GM19035 (cell line): ENCODE measurements at regions not wholly inside any gene's neighbourhood (a gene's known extent, or its start where the extent isn't known, plus 50 kb on each side); places are given as distances from the start of the nearest gene placed in this dataset.

Experiments used
- ATAC-seq: cut with Tn5 transposase; IDR thresholded peaks from one replicate; pipeline ENCODE4 v1.9.1; 2021; ENCODE audit not compliant: unreplicated experiment

- no peak for ATAC-seq
These were observed 108.9 kb downstream of the CRYAA start for GRCh38 chr21:43277481-43278351.

DNA sequence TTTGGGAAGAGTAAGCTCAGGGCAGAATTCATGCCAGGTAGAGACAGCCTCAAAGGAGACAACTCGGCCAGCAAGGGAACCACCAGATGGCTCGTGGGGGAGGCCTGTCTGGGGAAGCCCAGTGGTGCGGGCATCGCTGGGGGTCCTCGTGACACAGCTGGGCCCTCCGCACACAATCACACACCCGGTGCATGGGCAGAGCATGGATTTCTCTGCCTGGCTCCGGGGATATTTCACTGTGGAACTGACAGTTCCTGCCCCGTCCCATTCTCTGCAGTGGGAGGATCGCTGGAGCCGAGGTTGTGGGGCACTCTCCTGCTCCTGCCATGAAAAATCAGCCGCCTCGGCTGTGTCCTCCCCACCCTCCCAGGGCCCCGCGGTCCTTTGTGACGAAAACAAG, 108.0 kb downstream of the CRYAA start:
- no peak for ATAC-seq

DNA sequence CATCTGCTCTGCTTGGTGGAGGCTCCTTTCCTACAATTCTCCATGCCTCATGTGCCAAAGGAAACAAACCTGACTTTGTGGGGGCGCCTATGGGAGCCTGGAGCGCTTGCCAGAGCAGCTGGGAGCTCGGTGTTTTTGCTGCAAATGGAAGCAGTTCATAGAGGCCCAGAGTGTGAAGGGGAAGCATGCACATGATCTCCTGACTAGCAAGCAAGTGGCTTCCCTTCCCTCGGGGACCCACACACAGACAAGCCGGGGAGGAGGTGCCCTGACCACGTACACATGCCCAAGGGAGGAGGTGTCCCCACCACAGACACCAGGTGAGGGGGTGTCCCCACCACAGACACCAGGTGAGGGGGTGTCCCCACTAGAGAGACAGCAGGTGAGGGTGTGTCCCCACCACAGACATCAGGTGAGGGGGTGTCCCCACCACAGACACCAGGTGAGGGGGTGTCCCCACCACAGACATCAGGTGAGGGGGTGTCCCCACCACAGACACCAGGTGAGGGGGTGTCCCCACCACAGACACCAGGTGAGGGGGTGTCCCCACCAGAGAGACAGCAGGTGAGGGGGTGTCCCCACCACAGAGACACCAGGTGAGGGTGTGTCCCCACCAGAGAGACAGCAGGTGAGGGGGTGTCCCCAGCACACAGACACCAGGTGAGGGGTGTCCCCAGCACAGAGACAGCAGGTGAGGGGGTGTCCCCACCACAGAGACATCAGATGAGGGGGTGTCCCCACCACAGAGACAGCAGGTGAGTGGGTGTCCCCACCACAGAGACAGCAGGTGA, 106.8 kb downstream of the CRYAA start:
- ATAC-seq, result no peak

DNA sequence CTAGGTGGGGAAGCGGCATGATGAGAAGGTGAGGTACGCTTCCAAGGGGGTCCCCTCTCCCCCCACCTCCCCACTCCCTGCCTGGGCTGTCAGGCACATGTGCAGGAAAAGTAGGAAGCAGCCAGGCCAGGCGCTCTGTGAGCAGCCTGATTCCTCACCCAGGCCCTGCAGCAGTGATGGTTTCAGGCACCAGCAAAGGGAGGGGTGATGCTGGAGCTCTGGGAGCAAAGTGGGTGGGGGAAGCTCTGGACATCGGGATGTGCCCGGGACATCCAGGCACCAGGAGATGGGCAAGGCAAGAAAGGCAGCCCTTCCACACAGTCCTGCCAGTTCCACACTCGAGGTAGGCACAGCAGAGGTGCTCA, 106.1 kb downstream of the CRYAA start:
- no peak for ATAC-seq

DNA sequence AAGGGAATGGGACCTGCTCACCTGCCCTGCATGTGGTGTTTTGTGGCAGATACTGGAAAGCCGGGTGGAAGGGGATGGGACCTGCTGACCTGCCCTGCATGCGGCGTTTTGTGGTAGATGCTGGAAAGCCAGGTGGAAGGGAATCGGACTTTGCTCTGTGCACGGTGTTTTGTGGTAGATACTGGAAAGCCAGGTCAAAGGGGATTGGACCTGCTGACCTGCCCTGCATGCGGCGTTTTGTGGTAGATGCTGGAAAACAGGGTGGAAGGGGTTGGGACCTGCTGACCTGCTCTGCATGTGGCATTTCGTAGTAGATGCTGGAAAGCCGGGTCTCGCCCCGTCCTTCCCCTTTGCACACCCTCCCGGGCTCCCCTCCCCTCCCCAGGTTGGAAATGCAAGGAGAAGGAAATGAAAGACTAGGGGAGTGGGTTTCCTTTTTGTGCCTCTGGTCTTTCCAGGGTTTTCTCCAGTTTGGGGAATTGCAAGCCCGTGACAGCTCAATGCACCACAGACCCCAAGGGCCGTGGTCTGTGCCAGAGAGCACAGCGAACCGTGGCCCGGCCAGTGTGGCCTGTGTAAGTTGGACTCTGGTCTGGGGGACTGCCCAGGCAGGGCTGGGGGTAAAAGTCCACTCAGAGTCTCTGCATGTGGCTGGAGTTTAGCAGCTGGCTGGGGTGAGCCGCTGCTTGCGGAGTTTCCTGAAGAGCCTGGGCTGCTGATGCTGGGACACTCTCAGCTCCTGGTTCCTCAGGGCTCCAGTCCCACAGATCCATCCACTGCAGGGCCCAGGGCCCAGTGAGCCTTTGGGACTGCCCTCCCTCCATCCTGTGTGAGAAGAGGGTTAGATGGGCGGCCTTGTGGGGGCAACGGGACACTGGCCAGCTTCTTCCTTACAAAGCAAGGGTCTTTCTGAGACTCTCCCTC, 105.5 kb downstream of the CRYAA start:
- ATAC-seq, result no peak

DNA sequence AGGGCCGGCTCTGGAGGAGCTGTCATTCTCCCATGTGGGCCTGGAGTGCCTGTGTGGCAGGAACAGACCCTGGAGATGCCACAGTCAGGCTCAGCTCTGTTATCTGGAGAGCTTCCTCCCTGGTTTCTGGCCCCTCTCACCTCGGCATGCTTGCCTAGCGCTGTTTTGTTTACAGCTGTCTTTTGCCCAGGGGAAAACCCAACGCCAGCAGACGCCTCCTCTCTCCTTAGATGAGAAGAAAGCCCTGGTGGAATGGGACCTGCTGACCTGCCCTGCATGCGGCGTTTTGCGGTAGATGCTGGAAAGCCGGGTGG, 104.9 kb downstream of the CRYAA start:
- ATAC-seq, result no peak

DNA sequence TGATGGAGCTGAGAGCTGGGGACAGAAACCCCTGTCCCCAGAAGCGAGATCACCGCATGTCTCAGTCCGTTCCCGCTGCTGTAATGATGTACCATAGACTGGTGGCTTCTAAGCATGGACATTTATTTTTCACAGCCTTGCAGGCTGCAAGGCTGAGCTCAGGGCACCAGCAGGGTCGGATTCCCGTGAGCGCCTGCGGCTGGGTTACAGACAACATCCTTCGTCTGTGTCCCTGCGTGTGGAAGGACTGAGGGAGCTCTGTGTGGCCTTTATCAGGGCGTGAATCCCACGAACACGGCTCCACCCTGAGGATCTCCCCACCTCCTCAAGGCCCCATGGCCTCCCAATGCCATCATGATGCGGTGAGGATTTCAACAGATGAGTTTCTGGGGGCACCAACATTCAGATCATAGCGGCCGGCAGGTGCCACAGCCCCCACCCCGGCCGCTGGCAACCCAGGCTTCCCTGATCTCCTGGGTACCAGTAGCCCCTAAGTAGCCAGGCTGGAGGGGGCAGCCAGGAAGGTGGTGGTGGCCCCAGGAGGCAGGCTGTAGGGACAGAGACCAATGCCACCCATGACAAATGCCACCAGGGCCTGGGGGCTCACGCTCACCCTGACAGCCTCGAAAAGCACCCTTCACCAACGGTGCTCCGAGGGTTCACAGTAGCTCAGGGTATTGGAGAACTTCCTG, 104.4 kb downstream of the CRYAA start:
- no peak for ATAC-seq

- no peak for ATAC-seq
These were observed 103.8 kb downstream of the CRYAA start for GRCh38 chr21:43272591-43272990.

- no peak for ATAC-seq
These were observed 102.7 kb downstream of the CRYAA start for GRCh38 chr21:43271452-43272020.

GRCh38 chr21:43270800-43271301, 102.0 kb downstream of the CRYAA start:
- no peak for ATAC-seq

DNA sequence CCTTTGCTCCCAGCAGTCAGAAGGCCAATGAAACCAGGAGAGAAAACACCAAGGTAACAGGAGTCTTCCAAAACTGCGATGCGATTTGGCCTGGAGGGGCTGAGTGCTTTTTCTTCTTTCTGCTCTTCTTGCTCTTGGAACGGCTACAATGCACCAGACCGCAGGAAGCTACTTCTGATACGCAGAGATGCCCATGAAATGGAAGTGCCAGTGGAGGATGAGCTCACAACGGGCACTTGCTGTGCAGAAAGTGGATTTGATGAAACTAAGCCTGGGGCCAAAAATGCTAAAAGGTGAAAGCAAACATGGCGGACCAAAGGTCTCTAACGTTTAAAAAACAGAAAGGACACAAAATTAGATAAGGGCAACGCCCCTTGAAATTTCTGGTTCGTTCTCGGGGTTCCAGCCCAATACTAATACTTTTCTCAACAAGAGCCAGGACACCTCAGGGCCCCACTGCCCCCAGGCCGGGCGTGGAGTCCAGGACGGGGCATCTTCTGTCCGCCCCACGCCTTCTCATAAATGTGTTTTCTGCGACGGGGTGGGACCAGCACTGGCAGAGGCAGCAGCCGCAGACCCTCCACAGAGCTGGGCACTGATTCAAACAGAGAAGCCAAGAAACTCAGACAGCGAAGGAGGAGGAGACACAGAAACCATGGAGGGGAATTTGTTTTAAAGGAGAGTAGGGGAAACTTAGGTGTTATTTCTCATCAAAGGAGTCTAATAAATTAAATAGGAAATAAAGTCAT, 101.3 kb downstream of the CRYAA start:
- ATAC-seq, result no peak

DNA sequence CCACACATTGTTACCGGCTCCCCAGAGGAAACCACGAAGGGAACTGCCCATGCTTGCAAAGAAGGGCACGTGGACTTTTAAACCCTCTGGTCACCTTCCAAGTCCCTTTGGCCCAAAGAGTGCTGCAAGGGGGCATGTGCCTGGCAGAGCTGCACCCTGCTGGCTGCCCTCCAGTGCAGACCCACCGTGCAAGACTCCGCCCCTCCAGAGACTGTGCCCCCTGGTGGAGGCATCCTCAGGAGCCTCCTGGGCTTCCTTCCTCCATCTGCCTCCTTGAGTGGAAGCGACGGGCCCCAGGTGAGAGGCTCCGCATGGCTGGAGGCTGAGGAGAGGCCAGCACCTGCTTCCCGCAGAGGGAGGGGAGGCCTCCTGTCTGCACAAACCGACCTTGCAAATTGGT, 100.6 kb downstream of the CRYAA start:
- no peak for ATAC-seq

- ATAC-seq, result no peak
These were observed 100.0 kb downstream of the CRYAA start for GRCh38 chr21:43268804-43269186.

GRCh38 chr21:43268086-43268803, 99.4 kb downstream of the CRYAA start:
- ATAC-seq, result no peak

- no peak for ATAC-seq
These were observed 98.7 kb downstream of the CRYAA start for GRCh38 chr21:43267391-43268085.

DNA sequence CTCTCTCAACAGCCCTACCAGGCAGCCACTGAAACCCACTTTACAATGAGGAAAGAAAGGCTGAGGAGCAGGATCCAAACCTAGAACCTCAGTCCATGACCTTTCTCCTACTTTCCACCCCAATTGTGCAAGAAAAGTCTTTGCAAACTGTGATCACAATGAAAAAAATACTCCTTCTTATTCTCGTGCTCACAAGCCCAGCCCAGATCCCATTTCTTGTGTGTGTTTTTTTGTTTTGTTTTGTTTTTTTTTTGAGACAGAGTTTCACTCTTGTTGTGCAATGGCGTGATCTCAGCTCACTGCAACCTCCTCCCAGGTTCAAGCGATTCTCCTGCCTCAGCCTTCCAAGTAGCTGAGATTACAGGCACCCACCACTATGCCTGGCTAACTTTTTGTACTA, 97.7 kb downstream of the CRYAA start:
- no peak for ATAC-seq

DNA sequence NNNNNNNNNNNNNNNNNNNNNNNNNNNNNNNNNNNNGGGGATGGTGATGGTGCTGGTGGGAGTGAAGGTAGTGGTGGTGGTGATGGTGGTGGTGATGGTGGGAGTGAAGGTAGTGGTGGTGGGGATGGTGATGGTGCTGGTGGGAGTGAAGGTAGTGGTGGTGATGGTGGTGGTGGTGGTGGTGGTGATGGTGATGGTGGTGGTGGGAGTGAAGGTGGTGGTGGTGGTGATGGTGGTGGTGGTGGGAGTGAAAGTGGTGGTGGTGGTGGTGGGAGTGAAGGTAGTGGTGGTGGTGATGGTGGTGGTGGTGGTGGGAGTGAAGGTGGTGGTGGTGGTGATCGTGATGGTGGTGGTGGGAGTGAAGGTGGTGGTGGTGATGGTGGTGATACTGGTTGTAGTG, 93.6 kb downstream of the CRYAA start:
- no peak for ATAC-seq
